H1 (cell line): ENCODE measurements at regions not wholly inside any gene's neighbourhood (a gene's known extent, or its start where the extent isn't known, plus 50 kb on each side); places are given as distances from the start of the nearest gene placed in this dataset.

Experiments
- CTCF ChIA-PET: fragments of 300-600 bp; sonication (Branson Sonifier 250); formaldehyde crosslinking; loops from one replicate; lab custom pipeline; 2021; ENCODE audit not compliant: partially characterized antibody; lab: Charles Lee
- POLR2A ChIA-PET: fragments of 300-600 bp; sonication (Branson Sonifier 250); formaldehyde crosslinking; loops from one replicate; lab custom pipeline; 2021; ENCODE audit warnings: inconsistent platforms; ENCODE audit not compliant: partially characterized antibody; lab: Charles Lee
- DNase-seq, 2 experiments: peaks; one replicate each; pipeline versions ENCODE4 v3.0.0 to v3.0.0-alpha.2; 2010 to 2022; ENCODE audit warnings: low spot score in 2 of 2, low read depth in 1 of 2, mixed read lengths in 1 of 2
- FAIRE-seq: peaks from 2 replicates; lab custom pipeline; 2011; peaks lifted over from hg19 to GRCh38; lab: Jason Lieb, UNC
- H2AFZ ChIP-seq: 2 replicates; pipeline ENCODE4 v1.8.1; 2012; ENCODE audit warnings: low read length, inconsistent platforms
- H2AK5ac ChIP-seq: 2 replicates; pipeline ENCODE4 v1.6.1; 2013; ENCODE audit warnings: low read depth, low read length
- H2BK120ac ChIP-seq: replicated peaks from 2 replicates; pipeline ENCODE3; 2013; ENCODE audit warnings: low read depth, low read length, inconsistent platforms
- H2BK12ac ChIP-seq: 2 replicates; pipeline ENCODE4 v1.6.1; 2013; ENCODE audit warnings: low read depth, low read length
- H2BK15ac ChIP-seq: 2 replicates; pipeline ENCODE4 v1.6.1; 2013; ENCODE audit warnings: low read length
- H2BK20ac ChIP-seq: 2 replicates; pipeline ENCODE4 v1.6.1; 2013; ENCODE audit warnings: low read length
- H2BK5ac ChIP-seq: 2 replicates; pipeline ENCODE4 v1.6.1; 2013; ENCODE audit warnings: low read depth, low read length
- H3K14ac ChIP-seq: 2 replicates; pipeline ENCODE4 v1.6.1; 2013; ENCODE audit warnings: inconsistent platforms; ENCODE audit not compliant: insufficient read length
- H3K18ac ChIP-seq: 2 replicates; pipeline ENCODE4 v1.6.1; 2013; ENCODE audit warnings: low read length; ENCODE audit errors: extremely low read depth
- H3K23ac ChIP-seq: 2 replicates; pipeline ENCODE4 v1.6.1; 2013; ENCODE audit warnings: inconsistent platforms; ENCODE audit not compliant: insufficient read length
- H3K23me2 ChIP-seq: 2 replicates; pipeline ENCODE4 v1.6.1; 2013; ENCODE audit warnings: low read depth, low read length
- H3K27ac ChIP-seq: 2 replicates; pipeline ENCODE4 v1.6.1; 2011; ENCODE audit warnings: low read depth, low read length, inconsistent platforms
- H3K27me3 ChIP-seq, 4 experiments: replicated peaks in 1 of 4; 1 replicate in 1 of 4; 2 replicates in 3 of 4; pipeline versions ENCODE4 v1.6.1 to v1.8.1; 2011 to 2013; ENCODE audit warnings: low read length in 3 of 4, mild to moderate bottlenecking in 3 of 4, inconsistent platforms in 2 of 4, mixed read lengths in 2 of 4, moderate library complexity in 1 of 4; ENCODE audit not compliant: control insufficient read depth in 3 of 4, insufficient read depth in 3 of 4; ENCODE audit errors: extremely low read depth in 1 of 4
- H3K36me3 ChIP-seq, 4 experiments: 2 replicates each; pipeline versions ENCODE4 v1.6.1 to v1.8.1; 2011 to 2013; ENCODE audit warnings: mild to moderate bottlenecking in 4 of 4, low read length in 3 of 4, moderate library complexity in 2 of 4, control low read depth in 1 of 4, inconsistent platforms in 1 of 4; ENCODE audit not compliant: insufficient read depth in 4 of 4, control insufficient read depth in 2 of 4
- H3K4ac ChIP-seq: replicated peaks from 2 replicates; pipeline ENCODE3; 2013; ENCODE audit warnings: low read length, low read depth, mixed read lengths, inconsistent platforms; ENCODE audit not compliant: insufficient read length
- H3K4me1 ChIP-seq, 4 experiments: replicated peaks in 1 of 4; 1 replicate in 1 of 4; 2 replicates in 3 of 4; pipeline versions ENCODE4 v1.6.1 to v1.8.1; 2011 to 2013; ENCODE audit warnings: low read length in 3 of 4, inconsistent platforms in 2 of 4, mixed read lengths in 1 of 4; ENCODE audit not compliant: insufficient read depth in 4 of 4, control insufficient read depth in 3 of 4
- H3K4me2 ChIP-seq, 2 experiments: 2 replicates each; pipeline versions ENCODE4 v1.6.1 to v1.8.1; 2011 to 2013; ENCODE audit warnings: low read depth in 2 of 2, low read length in 2 of 2, control low read depth in 1 of 2, inconsistent platforms in 1 of 2, mild to moderate bottlenecking in 1 of 2; ENCODE audit not compliant: insufficient read depth in 1 of 2
- H3K4me3 ChIP-seq, 4 experiments: fragments of 200-600, 300-600 bp in 1 of 4; sonication (generic), shearing (Covaris generic), sonication (Bioruptor Twin) in 1 of 4; 2 replicates each; pipeline versions ENCODE4 v1.5.1 to v1.8.1; 2011 to 2016; ENCODE audit warnings: low read length in 4 of 4, low read depth in 3 of 4, control low read depth in 2 of 4, inconsistent platforms in 2 of 4, mild to moderate bottlenecking in 2 of 4, mixed read lengths in 1 of 4, moderate library complexity in 1 of 4; ENCODE audit not compliant: insufficient read depth in 2 of 4; ENCODE audit errors: extremely low read depth in 1 of 4
- H3K56ac ChIP-seq: replicated peaks from 2 replicates; pipeline ENCODE3; 2013; ENCODE audit warnings: low read depth, mild to moderate bottlenecking, mixed read lengths, low read length, inconsistent platforms; ENCODE audit not compliant: insufficient read length
- H3K79me1 ChIP-seq: 2 replicates; pipeline ENCODE4 v1.6.1; 2013; ENCODE audit warnings: low read depth, low read length, control low read depth
- H3K79me2 ChIP-seq, 2 experiments: 2 replicates each; pipeline versions ENCODE4 v1.6.1 to v1.8.1; 2012 to 2013; ENCODE audit warnings: low read length in 2 of 2, mild to moderate bottlenecking in 2 of 2, inconsistent platforms in 1 of 2; ENCODE audit not compliant: insufficient read depth in 2 of 2, control insufficient read depth in 1 of 2
- H3K9ac ChIP-seq, 4 experiments: replicated peaks in 1 of 4; 1 replicate in 1 of 4; 2 replicates in 3 of 4; pipeline versions ENCODE4 v1.6.1 to v1.8.1; 2011 to 2013; ENCODE audit warnings: low read depth in 3 of 4, low read length in 3 of 4, control low read depth in 2 of 4, mild to moderate bottlenecking in 2 of 4, moderate library complexity in 2 of 4, inconsistent platforms in 1 of 4; ENCODE audit errors: extremely low read depth in 1 of 4
- H3K9me3 ChIP-seq, 2 experiments: 2 replicates each; pipeline versions ENCODE4 v1.6.1 to v1.8.1; 2012 to 2013; ENCODE audit warnings: mild to moderate bottlenecking in 2 of 2, moderate library complexity in 2 of 2, control low read depth in 1 of 2, inconsistent platforms in 1 of 2, low read depth in 1 of 2, low read length in 1 of 2, mixed read lengths in 1 of 2; ENCODE audit not compliant: insufficient read depth in 2 of 2
- H4K20me1 ChIP-seq, 2 experiments: replicated peaks in 1 of 2; 2 replicates each; pipeline versions ENCODE3 to v1.8.1; 2011 to 2013; ENCODE audit warnings: inconsistent platforms in 2 of 2, low read length in 2 of 2, mild to moderate bottlenecking in 1 of 2; ENCODE audit not compliant: insufficient read depth in 2 of 2, control insufficient read depth in 1 of 2
- H4K5ac ChIP-seq: 2 replicates; pipeline ENCODE4 v1.6.1; 2013; ENCODE audit warnings: low read length, low read depth, mixed read lengths, inconsistent platforms; ENCODE audit not compliant: insufficient read length
- H4K8ac ChIP-seq: 2 replicates; pipeline ENCODE4 v1.8.0; 2013; ENCODE audit warnings: mild to moderate bottlenecking, moderate library complexity, low read length, inconsistent platforms; ENCODE audit not compliant: insufficient read depth; ENCODE audit errors: extremely low read depth
- H4K91ac ChIP-seq: replicated peaks from 2 replicates; pipeline ENCODE3; 2013; ENCODE audit warnings: low read length, mixed read lengths, inconsistent platforms; ENCODE audit not compliant: insufficient read length
- CHD1 ChIP-seq: IDR thresholded peaks from 2 replicates; pipeline ENCODE4 v1.6.1; 2012; ENCODE audit warnings: low read depth, low read length, improper control_type of control experiment
- GABPA ChIP-seq: IDR thresholded peaks from 2 replicates; pipeline ENCODE4 v1.6.1; 2011; ENCODE audit warnings: mild to moderate bottlenecking, low read length, moderate library complexity, borderline replicate concordance; ENCODE audit not compliant: insufficient read depth
- HDAC6 ChIP-seq: IDR thresholded peaks from one replicate; pipeline ENCODE4 v1.7.1; 2012; ENCODE audit warnings: low read depth, mild to moderate bottlenecking, inconsistent platforms, low read length, moderate library complexity
- NRF1 ChIP-seq: IDR thresholded peaks from 2 replicates; pipeline ENCODE4 v1.6.1; 2011; ENCODE audit warnings: mild to moderate bottlenecking, low read depth, low read length, improper control_type of control experiment
- SIN3A ChIP-seq, 2 experiments: IDR thresholded peaks in 1 of 2; conservative IDR thresholded peaks in 1 of 2; 2 replicates each; pipeline ENCODE4 v1.6.1; 2011 to 2012; ENCODE audit warnings: low read length in 2 of 2, improper control_type of control experiment in 1 of 2, low read depth in 1 of 2, mild to moderate bottlenecking in 1 of 2
- SIRT6 ChIP-seq: IDR thresholded peaks from one replicate; pipeline ENCODE4 v1.7.1; 2012; ENCODE audit warnings: low read length, inconsistent platforms
- SP2 ChIP-seq: IDR thresholded peaks from 2 replicates; pipeline ENCODE4 v1.6.1; 2012; ENCODE audit warnings: mild to moderate bottlenecking, low read length, inconsistent platforms
- SP4 ChIP-seq: IDR thresholded peaks from 2 replicates; pipeline ENCODE4 v1.6.1; 2012; ENCODE audit warnings: low read length, inconsistent platforms
- TBP ChIP-seq: IDR thresholded peaks from 2 replicates; pipeline ENCODE4 v1.6.1; 2011; ENCODE audit warnings: low read depth, low read length, improper control_type of control experiment
- WGBS, 2 experiments: shearing (Covaris generic) in 1 of 2; methylation state at CpG; one replicate each; pipeline versions ENCODE4 v1.1.6 to v1.1.7; 2013 to 2015; ENCODE audit warnings: low lambda C conversion rate in 2 of 2, mixed read lengths in 2 of 2, inconsistent platforms in 1 of 2, low coverage in 1 of 2, missing lambda C conversion rate in 1 of 2; ENCODE audit not compliant: insufficient replicate concordance in 2 of 2, insufficient coverage in 1 of 2, insufficient read length in 1 of 2; ENCODE audit errors: extremely low coverage in 1 of 2, missing lambda C conversion rate in 1 of 2; 5-methylcytosine and 5-hydroxymethylcytosine counted together
- TF ChIP-seq, protein P1 (sequence below): IDR thresholded peaks from 2 replicates; pipeline ENCODE4 v1.6.1; 2011; ENCODE audit warnings: low read depth, mild to moderate bottlenecking, low read length; ENCODE audit not compliant: insufficient read depth
- TF ChIP-seq, protein P2 (sequence below): IDR thresholded peaks from 2 replicates; pipeline ENCODE4 v1.6.1; 2012; ENCODE audit warnings: inconsistent platforms

DNA sequence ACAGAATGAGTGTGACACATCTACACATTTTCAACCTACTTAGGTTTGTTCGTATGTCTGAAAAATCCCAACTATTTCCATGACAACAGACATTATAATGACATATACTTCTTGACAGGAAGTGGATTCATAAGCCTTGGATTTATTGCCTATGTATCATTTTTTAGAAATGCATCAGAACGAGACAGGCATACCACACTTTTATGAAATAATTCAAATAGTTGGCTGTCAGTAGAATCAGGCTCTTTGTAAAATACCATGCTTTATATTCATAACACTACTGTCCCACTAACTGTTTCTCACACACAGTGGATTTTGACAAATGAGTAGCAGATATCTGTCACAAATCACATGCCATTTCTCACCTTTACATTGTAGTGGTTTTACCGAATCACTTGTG, 173.2 kb downstream of the BEND2 start:
- Histone ChIP-seq H2BK12ac (no peak overlapping the region), H2AK5ac (no peak overlapping the region), H3K4me3 (no peak overlapping the region), H3K27ac (no peak overlapping the region), H3K18ac (no peak overlapping the region), H3K79me2 (no peaks in the 10 kb centered on the region), H3K23ac (no peak overlapping the region), H3K23me2 (no peaks in the 10 kb centered on the region), H3K27me3 (no peaks in the 10 kb centered on the region), H3K4ac (no peak overlapping the region), H3K9ac (no peak overlapping the region), H2BK5ac (no peak overlapping the region), H2BK20ac (no peak overlapping the region), H4K91ac (no peak overlapping the region), H3K4me2 (no peak overlapping the region), H2BK15ac (no peak overlapping the region), H3K9me3 (no peaks in the 10 kb centered on the region), H4K20me1 (no peaks in the 10 kb centered on the region), H3K56ac (no peak overlapping the region), H4K5ac (no peak overlapping the region), H3K4me1 (no peaks in the 10 kb centered on the region), H3K14ac (no peak overlapping the region), H3K79me1 (no peaks in the 10 kb centered on the region), H3K36me3 (no peaks in the 10 kb centered on the region), H2AFZ (no peak overlapping the region), H4K8ac (no peak overlapping the region), H2BK120ac (no peak overlapping the region)
- DNase-seq = no peak
- TF ChIP-seq SP4 (no peak), SP2 (no peak), GABPA (no peak), HDAC6 (no peak), TBP (no peak), CHD1 (no peak), SIN3A (conservative IDR thresholded peaks at IDR 0.05 in 1 of 2, IDR thresholded peaks at IDR 0.05 in 1 of 2; ENCODE audit: low read depth in 1 of 2, low read length in 2 of 2) (no peak), SIRT6 (no peak), NRF1 (no peak)
- TF ChIP-seq, protein P1, sequence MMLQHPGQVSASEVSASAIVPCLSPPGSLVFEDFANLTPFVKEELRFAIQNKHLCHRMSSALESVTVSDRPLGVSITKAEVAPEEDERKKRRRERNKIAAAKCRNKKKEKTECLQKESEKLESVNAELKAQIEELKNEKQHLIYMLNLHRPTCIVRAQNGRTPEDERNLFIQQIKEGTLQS = no peak
- TF ChIP-seq, protein P2, sequence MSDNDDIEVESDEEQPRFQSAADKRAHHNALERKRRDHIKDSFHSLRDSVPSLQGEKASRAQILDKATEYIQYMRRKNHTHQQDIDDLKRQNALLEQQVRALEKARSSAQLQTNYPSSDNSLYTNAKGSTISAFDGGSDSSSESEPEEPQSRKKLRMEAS = no peak
- ChIA-PET POLR2A (no interaction called here), CTCF (no interaction called here)
- 90% methylated on average over 3 of the region's 3 CpGs; no CpG with 5 or more reads in 1 of the 2 experiments for WGBS, 2 experiments
- FAIRE-seq = no peak
